GM12878 (cell line): ENCODE measurements at regions not wholly inside any gene's neighbourhood (a gene's known extent, or its start where the extent isn't known, plus 50 kb on each side); places are given as distances from the start of the nearest gene placed in this dataset.

Experiments
- ATAC-seq: fragments of 200-7000 bp; cut with Tn5 transposase; 3 replicates; pipeline ENCODE4 v1.9.1; 2020; ENCODE audit warnings: mild to moderate bottlenecking, moderate library complexity
- BruUV-seq: library from RNA; stranded (reverse); fragments of 400-500 nt; replicated peaks from 2 replicates; lab custom pipeline; 2021; lab: Mats Ljungman, UMichigan
- CTCF ChIA-PET: fragments of 300-600 bp; sonication (Branson Sonifier 250); formaldehyde crosslinking; extraction: SDS; loops from one replicate; lab custom pipeline; 2021; ENCODE audit warnings: inconsistent platforms; lab: Yijun Ruan, JAX
- POLR2A ChIA-PET: fragments of 350-600 bp; formaldehyde crosslinking; extraction: SDS; loops from one replicate; lab custom pipeline; 2021; ENCODE audit warnings: inconsistent platforms; lab: Charles Lee
- RAD21 ChIA-PET: fragments of 300-600 bp; sonication (Branson Sonifier 250); formaldehyde crosslinking; loops from one replicate; lab custom pipeline; 2023; ENCODE audit warnings: antibody characterized with exemption; ENCODE audit not compliant: unreplicated experiment; lab: Charles Lee
- SMC1A ChIA-PET: fragments of 300-600 bp; sonication (Branson Sonifier 250); formaldehyde crosslinking; loops from one replicate; lab custom pipeline; 2023; ENCODE audit not compliant: unreplicated experiment, uncharacterized antibody; lab: Charles Lee
- DNase-seq: peaks from one replicate; pipeline ENCODE4 v3.0.0-alpha.2; 2011; ENCODE audit warnings: low read depth, low spot score
- FAIRE-seq: peaks from 3 replicates; lab custom pipeline; 2011; peaks lifted over from hg19 to GRCh38; lab: Jason Lieb, UNC
- H2AFZ ChIP-seq: 2 replicates; pipeline ENCODE4 v1.6.0; 2011; ENCODE audit warnings: low read depth, low read length, control low read depth; ENCODE audit not compliant: control insufficient read depth
- H3K27ac ChIP-seq: 2 replicates; pipeline ENCODE4 v1.5.1; 2011; ENCODE audit warnings: control low read depth; ENCODE audit not compliant: control insufficient read depth, insufficient read depth
- H3K27me3 ChIP-seq, 2 experiments: replicated peaks in 1 of 2; 2 replicates each; pipeline versions ENCODE4 v1.6.0 to v1.6.1; 2011; ENCODE audit warnings: low read length in 1 of 2; ENCODE audit not compliant: control insufficient read depth in 2 of 2, insufficient read depth in 2 of 2
- H3K36me3 ChIP-seq, 2 experiments: 2 replicates each; pipeline ENCODE4 v1.5.1; 2011; ENCODE audit warnings: low read length in 1 of 2; ENCODE audit not compliant: control insufficient read depth in 2 of 2, insufficient read depth in 2 of 2
- H3K4me1 ChIP-seq: 2 replicates; pipeline ENCODE4 v1.6.1; 2011; ENCODE audit warnings: mild to moderate bottlenecking, low read length, moderate library complexity, mixed read lengths; ENCODE audit not compliant: control insufficient read depth, insufficient read depth
- H3K4me2 ChIP-seq: 2 replicates; pipeline ENCODE4 v1.6.0; 2011; ENCODE audit warnings: control low read depth; ENCODE audit not compliant: control insufficient read depth, insufficient read depth
- H3K4me3 ChIP-seq: fragments of 200-600 bp; sonication (generic); 2 replicates; pipeline ENCODE4 v1.5.1; 2016
- H3K79me2 ChIP-seq: 2 replicates; pipeline ENCODE4 v1.6.0; 2011; ENCODE audit warnings: low read length; ENCODE audit not compliant: control insufficient read depth, insufficient read depth
- H3K9ac ChIP-seq: 2 replicates; pipeline ENCODE4 v1.8.0; 2011; ENCODE audit warnings: low read length, control low read depth, mixed read lengths; ENCODE audit not compliant: control insufficient read depth, insufficient read depth
- H3K9me3 ChIP-seq: replicated peaks from 3 replicates; pipeline ENCODE4 v1.5.1; 2011; ENCODE audit warnings: mild to moderate bottlenecking, low read length; ENCODE audit not compliant: control insufficient read depth, insufficient read depth
- H4K20me1 ChIP-seq: 2 replicates; pipeline ENCODE4 v1.6.0; 2011; ENCODE audit not compliant: control insufficient read depth, insufficient read depth
- CBFB ChIP-seq: IDR thresholded peaks from 2 replicates; pipeline ENCODE4 v1.6.1; 2016; ENCODE audit warnings: antibody characterized with exemption, low read depth
- LARP7 ChIP-seq: fragments of 450-650 bp; IDR thresholded peaks from 2 replicates; pipeline ENCODE4 v1.6.1; 2017; ENCODE audit warnings: mild to moderate bottlenecking
- MEF2B ChIP-seq: fragments of 450-650 bp; IDR thresholded peaks from 2 replicates; pipeline ENCODE4 v1.6.1; 2018; ENCODE audit warnings: mild to moderate bottlenecking, moderate library complexity; ENCODE audit not compliant: partially characterized antibody, poor library complexity, severe bottlenecking
- NFXL1 ChIP-seq: fragments of 450-650 bp; IDR thresholded peaks from 2 replicates; pipeline ENCODE4 v1.6.1; 2017; ENCODE audit warnings: antibody characterized with exemption, mild to moderate bottlenecking, borderline replicate concordance
- POLR2AphosphoS5 ChIP-seq: IDR thresholded peaks from 2 replicates; pipeline ENCODE4 v1.6.1; 2011; ENCODE audit warnings: mild to moderate bottlenecking, low read length, inconsistent platforms
- RBBP5 ChIP-seq: fragments of 200-600 bp; sonication (generic); conservative IDR thresholded peaks from 2 replicates; pipeline ENCODE4 v1.6.1; 2016
- RUNX3 ChIP-seq: IDR thresholded peaks from 2 replicates; pipeline ENCODE4 v1.6.1; 2012; ENCODE audit warnings: low read length, inconsistent platforms
- SUZ12 ChIP-seq: fragments of 200-600 bp; sonication (generic); IDR thresholded peaks from one replicate; pipeline ENCODE4 v1.6.1; 2018; ENCODE audit warnings: antibody characterized with exemption, mild to moderate bottlenecking; ENCODE audit not compliant: unreplicated experiment
- ZNF622 ChIP-seq: fragments of 450-650 bp; IDR thresholded peaks from 2 replicates; pipeline ENCODE4 v1.6.1; 2017; ENCODE audit warnings: mild to moderate bottlenecking, inconsistent platforms
- WGBS: methylation state at CpG from one replicate; pipeline ENCODE4 v1.1.6; 2016; ENCODE audit warnings: low lambda C conversion rate; ENCODE audit not compliant: insufficient replicate concordance, insufficient coverage; ENCODE audit errors: missing lambda C conversion rate; 5-methylcytosine and 5-hydroxymethylcytosine counted together
- in situ Hi-C: fragments of 300-500 bp; cut with MboI; formaldehyde crosslinking; loops from 9 replicates; pipeline ENCODE4 v1.14.3; 2018; ENCODE audit warnings: mixed read lengths
- intact Hi-C: fragments of 100-400 bp; cut with micrococcal nuclease; formaldehyde crosslinking; loops from one replicate; pipeline ENCODE4 v1.14.2; 2022; ENCODE audit not compliant: unreplicated experiment
- TF ChIP-seq, protein P1 (sequence below): IDR thresholded peaks from 2 replicates; pipeline ENCODE4 v1.6.1; 2012; ENCODE audit warnings: mild to moderate bottlenecking, low read depth, low read length
- TF ChIP-seq, protein P2 (sequence below): IDR thresholded peaks from 2 replicates; pipeline ENCODE4 v1.6.1; 2012; ENCODE audit warnings: low read depth, low read length, improper control_type of control experiment

DNA sequence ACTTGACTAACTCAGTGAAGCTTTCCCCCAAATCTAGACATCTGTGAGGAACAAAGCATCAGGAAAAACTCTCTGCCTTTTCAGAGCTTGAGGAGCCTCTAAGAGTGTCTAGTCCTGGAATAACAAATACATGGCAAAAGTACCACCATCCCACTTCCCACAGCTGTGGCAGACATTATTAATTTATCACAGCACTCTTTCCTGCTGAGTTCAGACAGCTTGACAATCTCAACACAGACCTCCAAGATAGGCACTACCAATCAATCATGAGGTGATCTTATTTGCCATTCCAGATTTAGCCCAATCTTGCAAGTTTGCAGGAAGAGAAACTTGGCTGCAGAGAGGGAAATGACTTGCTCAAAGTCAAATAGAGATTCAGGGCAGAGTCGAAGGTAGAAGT lies 202.8 kb downstream of the MN1 start:
- DNase-seq (no peak), FAIRE-seq (no peak), ATAC-seq (no peak)
- ChIA-PET CTCF (no interaction called here), SMC1A (no interaction called here), RAD21 (no interaction called here), POLR2A (no interaction called here)
- in situ Hi-C loops: no loop called here
- no peaks in the 10 kb centered on the region for H3K27me3 ChIP-seq
- H3K9me3 ChIP-seq: no peaks in the 10 kb centered on the region
- no peak overlapping the region for H3K27ac ChIP-seq
- no peak overlapping the region for H3K4me3 ChIP-seq
- no TSS peak for BruUV-seq
- intact Hi-C loops: no loop called here
- H4K20me1 ChIP-seq: no peaks in the 10 kb centered on the region
- TF ChIP-seq CBFB (no peak), NFXL1 (no peak), RUNX3 (no peak), ZNF622 (no peak), RBBP5 (no peak), SUZ12 (no peak), POLR2AphosphoS5 (no peak), LARP7 (no peak), MEF2B (no peak)
- TF ChIP-seq, protein P1, sequence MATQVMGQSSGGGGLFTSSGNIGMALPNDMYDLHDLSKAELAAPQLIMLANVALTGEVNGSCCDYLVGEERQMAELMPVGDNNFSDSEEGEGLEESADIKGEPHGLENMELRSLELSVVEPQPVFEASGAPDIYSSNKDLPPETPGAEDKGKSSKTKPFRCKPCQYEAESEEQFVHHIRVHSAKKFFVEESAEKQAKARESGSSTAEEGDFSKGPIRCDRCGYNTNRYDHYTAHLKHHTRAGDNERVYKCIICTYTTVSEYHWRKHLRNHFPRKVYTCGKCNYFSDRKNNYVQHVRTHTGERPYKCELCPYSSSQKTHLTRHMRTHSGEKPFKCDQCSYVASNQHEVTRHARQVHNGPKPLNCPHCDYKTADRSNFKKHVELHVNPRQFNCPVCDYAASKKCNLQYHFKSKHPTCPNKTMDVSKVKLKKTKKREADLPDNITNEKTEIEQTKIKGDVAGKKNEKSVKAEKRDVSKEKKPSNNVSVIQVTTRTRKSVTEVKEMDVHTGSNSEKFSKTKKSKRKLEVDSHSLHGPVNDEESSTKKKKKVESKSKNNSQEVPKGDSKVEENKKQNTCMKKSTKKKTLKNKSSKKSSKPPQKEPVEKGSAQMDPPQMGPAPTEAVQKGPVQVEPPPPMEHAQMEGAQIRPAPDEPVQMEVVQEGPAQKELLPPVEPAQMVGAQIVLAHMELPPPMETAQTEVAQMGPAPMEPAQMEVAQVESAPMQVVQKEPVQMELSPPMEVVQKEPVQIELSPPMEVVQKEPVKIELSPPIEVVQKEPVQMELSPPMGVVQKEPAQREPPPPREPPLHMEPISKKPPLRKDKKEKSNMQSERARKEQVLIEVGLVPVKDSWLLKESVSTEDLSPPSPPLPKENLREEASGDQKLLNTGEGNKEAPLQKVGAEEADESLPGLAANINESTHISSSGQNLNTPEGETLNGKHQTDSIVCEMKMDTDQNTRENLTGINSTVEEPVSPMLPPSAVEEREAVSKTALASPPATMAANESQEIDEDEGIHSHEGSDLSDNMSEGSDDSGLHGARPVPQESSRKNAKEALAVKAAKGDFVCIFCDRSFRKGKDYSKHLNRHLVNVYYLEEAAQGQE: no peak
- TF ChIP-seq, protein P2, sequence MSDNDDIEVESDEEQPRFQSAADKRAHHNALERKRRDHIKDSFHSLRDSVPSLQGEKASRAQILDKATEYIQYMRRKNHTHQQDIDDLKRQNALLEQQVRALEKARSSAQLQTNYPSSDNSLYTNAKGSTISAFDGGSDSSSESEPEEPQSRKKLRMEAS: no peak
- H3K9ac ChIP-seq: no peak overlapping the region
- no peak overlapping the region for H2AFZ ChIP-seq
- WGBS: 20% methylated on average over 1 of the region's 1 CpG
- H3K4me1 ChIP-seq: no peaks in the 10 kb centered on the region
- H3K36me3 ChIP-seq: no peaks in the 10 kb centered on the region
- no peaks in the 10 kb centered on the region for H3K79me2 ChIP-seq
- H3K4me2 ChIP-seq: no peak overlapping the region
